DMS79 treated with DMSO at 0.1 percent for 48 hours (cell line): ENCODE measurements at regions not wholly inside any gene's neighbourhood (a gene's known extent, or its start where the extent isn't known, plus 50 kb on each side); places are given as distances from the start of the nearest gene placed in this dataset.
A peak's percentile ranks its signal among the peaks of the same experiment; 100 is the strongest.

Source experiments
- DNase-seq: peaks from one replicate; lab custom pipeline; 2025; lab: John Stamatoyannopoulos, UW

- no peak for DNase-seq
These were observed 452.1 kb downstream of the MN1 start for GRCh38 chr22:27349456-27349855.

DNA sequence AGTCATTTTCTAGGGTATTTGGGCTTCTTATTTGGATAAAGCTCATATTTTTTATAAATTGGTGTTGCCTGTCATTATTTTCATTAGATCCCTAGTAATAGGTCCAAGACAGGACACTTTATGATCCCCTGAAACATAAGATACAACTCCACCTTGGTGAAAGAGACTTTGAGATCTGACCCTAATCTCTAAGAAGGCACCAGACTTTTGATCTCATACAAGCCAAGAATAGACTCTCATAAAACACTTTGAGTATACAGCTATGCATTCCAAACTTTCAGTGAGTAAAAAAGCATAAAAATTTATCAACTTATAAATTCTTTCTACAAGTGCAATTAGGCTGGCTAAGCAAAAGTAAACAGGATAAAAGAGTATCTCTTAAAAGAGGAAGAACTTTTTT, 451.2 kb downstream of the MN1 start:
- no peak for DNase-seq

DNA sequence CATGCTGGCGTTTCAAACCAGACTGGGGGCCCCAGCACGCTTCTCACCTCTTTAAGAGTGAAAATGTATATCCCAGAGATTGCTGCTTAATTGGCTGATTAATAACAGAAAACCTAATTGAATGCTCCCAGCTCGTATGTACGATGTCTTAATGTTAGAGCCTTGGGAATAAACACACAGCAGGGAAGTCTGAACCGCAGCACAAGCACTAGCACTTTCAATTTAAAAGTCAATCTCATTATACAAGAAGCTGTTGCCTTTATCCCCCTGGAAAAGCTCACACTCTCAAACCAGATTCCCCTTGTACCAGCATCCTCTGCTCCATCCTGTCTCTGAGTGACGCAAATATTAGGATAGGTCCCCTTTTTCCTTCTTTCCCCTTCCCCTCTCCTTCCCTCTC, 449.1 kb downstream of the MN1 start:
- no peak for DNase-seq

DNA sequence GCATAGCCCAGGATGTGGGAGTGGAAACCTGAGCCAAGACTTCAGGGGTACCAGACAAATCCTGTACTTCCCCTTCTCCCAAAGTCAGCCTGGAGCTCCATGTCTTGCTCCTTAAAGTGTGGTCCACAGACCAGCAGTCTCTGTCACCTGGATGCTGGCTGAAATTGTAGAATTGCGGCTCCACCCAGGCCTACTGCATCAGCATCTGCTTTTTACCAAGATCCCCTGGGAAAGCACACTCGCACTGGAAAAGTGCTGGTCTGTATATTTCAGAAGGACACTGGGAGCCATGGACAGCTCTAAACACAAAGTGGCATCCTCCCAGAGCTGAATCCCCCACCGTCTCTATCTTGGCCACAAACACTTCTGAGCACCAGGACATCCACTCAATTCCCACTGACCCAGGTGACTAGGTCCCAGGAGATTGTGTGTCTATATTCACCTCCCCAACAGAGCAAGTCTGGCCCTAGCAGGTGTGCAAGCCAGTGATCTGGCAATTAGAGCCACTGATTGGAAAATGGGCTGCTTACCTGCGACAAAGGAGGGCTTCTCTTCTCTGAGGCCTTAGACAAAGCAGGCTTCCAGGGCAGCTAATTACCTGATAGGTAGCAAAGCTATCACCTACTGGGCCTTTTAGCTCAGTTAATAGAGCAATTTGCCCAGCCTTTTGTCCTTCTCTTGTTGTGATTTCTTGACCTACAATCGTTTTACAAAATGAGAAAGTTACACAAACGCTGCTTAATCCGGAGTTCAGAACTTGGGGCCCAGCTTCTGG, 443.3 kb downstream of the MN1 start:
- no peak for DNase-seq

- DNase-seq: no peak
These were observed 431.3 kb downstream of the MN1 start for GRCh38 chr22:27370269-27370668.

GRCh38 chr22:27370987-27371386, 430.6 kb downstream of the MN1 start:
- DNase-seq: no peak

- no peak for DNase-seq
These were observed 429.2 kb downstream of the MN1 start for GRCh38 chr22:27372364-27372763.

DNA sequence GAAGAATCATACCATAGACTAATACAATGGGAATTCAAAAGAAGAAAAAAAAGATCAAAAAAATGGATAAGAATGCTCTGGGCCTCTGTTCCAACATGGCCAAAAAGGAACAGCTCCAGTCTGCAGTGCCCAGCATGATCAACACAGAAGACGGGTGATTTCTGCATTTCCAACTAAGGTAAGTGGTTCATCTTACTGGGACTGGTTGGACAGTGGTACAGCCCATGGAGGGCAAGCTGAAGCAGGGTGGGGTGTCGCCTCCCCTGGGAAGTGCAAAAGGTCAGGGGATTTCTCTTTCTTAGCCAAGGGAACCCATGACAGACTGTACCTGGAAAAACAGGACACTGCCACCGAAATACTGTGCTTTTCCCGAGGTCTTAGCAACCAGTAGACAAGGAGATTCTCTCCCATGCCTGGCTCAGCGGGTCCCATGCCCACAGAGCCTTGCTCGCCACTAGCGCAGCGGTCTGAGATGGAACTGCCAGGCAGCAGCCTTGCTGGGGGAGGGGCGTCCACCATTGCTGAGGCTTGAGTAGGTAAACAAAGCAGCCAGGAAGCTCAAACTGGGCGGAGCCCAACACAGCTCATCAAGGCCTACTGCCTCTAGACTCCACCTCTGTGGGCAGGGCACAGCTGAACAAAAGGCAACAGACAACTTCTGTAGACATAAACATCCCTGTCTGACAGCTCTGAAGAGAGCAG, 428.4 kb downstream of the MN1 start:
- no peak for DNase-seq

DNA sequence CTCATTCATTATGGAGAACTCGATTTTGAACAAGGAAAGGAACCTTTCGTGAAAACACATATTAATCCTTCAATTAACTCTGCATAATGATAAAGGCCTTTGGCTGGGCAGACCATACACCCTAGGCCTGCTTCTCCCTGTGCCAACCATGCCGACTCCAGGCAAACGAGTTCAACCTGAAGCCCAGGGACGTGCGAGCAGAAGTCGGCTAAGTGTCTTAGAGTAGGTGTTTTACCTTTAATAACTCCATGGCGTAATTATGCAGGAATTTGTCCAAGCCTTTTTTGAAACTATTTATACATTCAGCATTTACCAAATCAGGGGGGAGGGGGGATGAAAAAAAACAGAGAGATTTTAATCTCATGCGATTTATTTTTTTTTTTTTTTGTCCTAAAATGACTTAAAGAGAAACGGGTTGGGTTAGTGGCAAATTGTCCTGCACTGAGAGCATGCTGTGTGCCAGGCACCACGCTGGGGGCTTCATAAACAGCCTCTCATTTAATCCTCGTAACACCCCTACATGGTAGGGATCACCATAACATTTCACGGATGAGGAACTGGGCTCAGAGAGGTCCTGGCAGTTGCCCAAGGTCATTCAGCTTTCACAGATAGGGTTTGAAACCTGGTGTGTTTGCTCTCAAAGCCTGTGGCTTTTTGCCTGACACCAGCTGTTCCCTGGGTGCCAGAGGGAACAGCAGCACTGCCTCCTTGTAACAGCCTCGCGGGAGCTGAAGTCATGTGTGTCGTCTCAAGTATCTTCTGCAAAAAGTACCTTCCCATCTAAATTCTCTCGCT, 423.9 kb downstream of the MN1 start:
- DNase-seq: peak; percentile 53

DNA sequence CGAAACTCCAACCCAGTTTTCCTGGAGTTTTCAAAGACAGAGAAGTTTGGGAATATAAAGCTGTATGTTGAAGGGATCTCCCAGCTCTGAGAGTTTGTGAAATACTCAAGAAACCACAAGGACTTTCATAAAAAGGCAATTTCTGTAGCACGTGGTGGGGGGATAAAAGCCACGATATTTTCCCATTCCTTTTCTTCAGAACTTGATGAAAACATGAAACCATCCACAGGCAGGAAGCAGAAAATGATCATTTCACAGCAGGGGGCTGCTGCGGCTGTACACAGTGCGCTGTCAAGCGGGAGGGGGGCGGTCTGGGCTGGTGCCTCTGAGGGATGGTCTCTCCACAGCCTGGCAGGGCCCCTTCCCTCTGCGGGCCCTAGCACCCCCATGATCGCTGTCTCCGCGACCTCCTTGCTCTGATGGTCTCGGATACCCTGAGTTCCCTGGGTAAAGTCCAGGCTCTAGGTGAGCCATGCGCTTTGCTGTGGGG, 423.2 kb downstream of the MN1 start:
- DNase-seq: no peak

- no peak for DNase-seq
These were observed 422.6 kb downstream of the MN1 start for GRCh38 chr22:27378995-27379394.

GRCh38 chr22:27380855-27381254, 420.7 kb downstream of the MN1 start:
- DNase-seq: no peak

DNA sequence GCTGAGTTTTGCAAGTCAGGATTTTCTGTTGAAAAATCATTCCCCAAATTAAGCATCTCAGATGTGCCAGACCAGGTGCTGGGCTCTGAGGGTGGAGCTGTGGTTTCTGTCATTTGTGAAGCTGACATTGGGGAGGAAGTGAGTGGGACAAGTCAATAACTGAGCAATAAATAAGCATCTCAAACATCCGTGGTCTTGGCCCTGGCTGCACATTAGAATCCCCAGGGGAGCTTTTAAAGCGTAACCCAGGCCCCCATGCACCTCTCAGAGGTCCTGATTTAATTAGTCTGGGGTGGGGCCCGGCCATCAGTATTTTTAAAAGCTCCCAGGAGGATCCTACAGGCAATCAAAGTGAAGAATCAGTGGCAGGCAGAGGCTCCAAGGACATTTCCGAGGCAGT, 420.0 kb downstream of the MN1 start:
- DNase-seq: no peak

GRCh38 chr22:27381960-27382742, 419.4 kb downstream of the MN1 start:
- no peak for DNase-seq

DNA sequence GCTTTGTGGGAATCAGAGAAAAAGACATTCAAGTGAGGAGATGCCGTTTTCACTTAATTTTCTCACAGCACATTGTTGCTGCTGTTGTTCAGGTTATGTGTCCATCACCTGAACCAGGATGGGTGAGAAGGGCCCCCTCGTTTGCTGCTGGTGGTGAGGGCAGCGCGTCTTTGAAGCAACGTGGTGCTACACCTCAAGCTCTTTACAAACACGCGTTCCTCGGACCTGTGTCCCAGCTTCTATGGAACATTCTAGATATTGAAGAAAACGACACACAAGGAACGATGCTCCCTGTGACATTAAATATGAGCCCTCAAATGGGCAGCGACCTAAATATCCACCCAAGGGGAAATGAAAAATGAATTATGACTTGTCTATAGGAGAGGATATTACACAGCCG, 418.6 kb downstream of the MN1 start:
- DNase-seq: no peak

GRCh38 chr22:27383896-27384295, 417.7 kb downstream of the MN1 start:
- DNase-seq: no peak

GRCh38 chr22:27385261-27385998, 416.1 kb downstream of the MN1 start:
- DNase-seq: no peak

DNA sequence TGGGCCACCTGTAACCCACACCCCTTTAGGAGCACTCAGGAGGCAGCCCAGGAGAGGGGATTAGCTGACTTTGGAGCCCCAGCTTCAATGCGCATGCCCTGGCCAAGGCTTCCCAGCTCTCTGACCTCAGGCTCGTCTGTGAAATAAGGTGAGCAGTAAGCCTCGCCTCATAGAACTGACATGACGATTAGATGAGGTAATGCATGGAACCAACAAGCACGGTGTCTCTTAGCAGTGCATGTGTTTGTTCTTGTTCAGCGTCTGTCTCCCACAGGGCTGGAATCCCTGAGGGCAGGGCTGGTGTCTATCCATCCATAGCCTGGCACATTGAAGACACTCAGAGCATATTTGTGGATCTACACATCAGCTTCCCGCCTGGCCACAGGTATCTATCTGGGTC, 415.4 kb downstream of the MN1 start:
- no peak for DNase-seq

DNA sequence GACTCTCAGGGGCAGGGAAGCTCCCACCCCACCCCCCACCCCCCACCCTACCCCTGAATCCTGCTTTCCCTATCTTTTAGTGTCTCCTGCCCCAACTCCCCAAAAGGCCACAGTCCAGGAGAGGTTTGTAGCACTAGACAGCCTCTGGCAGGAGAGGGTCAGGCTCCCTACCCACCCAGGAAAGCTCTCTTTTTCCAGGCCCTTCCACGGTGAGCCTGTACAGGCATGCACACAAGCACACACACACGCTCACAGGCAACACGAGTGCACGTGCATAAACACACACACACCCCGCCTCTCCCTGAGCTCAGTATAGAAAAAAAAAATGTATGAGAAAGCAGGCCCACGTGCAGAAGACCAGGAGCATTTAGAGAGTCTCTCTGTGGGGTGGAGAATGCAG, 414.0 kb downstream of the MN1 start:
- no peak for DNase-seq

DNA sequence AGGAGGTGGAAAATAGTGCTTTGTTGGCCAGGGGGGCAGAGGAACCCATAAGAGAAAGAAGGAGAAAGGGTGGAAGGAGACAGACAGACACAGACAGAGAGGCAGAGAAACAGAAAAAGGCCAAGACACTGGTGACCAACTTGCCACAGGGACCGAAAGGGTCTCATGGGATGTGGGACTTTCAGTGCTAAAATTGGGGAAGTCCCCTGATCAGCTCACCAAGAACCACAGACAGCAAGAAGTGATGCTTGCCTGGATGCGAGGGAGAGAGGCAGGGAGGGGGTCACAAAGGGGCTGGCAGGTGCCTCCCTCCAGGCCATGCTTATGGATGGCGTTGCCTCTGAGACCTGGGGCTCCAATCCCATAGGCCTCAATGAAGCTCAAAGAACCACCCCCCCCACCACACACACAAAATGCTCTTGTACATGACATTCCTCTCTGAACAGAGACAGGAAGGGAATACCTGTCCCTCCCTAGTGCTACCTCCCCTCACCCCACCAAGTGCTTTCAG, 413.4 kb downstream of the MN1 start:
- no peak for DNase-seq

- no peak for DNase-seq
These were observed 411.9 kb downstream of the MN1 start for GRCh38 chr22:27389727-27390075.
